Common myeloid progenitor, CD34-positive (primary cell): ENCODE measurements at regions not wholly inside any gene's neighbourhood (a gene's known extent, or its start where the extent isn't known, plus 50 kb on each side); places are given as distances from the start of the nearest gene placed in this dataset.
"Not testable (repeated sequence)": the region's sequence is repeated elsewhere in the genome, so short reads cannot be mapped to it uniquely, and the experiment has no call there.

Experiments
- CTCF ChIA-PET: fragments of 350-600 bp; sonication (Branson Sonifier 250); formaldehyde crosslinking; loops from one replicate; lab custom pipeline; 2021; ENCODE audit warnings: antibody characterized with exemption; lab: Charles Lee
- POLR2A ChIA-PET: fragments of 350-600 bp; sonication (Branson Sonifier 250); formaldehyde crosslinking; loops from one replicate; lab custom pipeline; 2021; ENCODE audit warnings: antibody characterized with exemption; lab: Charles Lee
- DNase-seq, 3 donors: peaks; one replicate each; pipeline versions ENCODE4 v3.0.0 to v3.0.0-alpha.2; 2013
- H3K27ac ChIP-seq, 2 experiments: 1 replicate in 1 of 2; 2 replicates in 1 of 2; pipeline ENCODE4 v1.7.0; 2013; ENCODE audit warnings: inconsistent platforms in 2 of 2, low read length in 2 of 2, mild to moderate bottlenecking in 2 of 2, low read depth in 1 of 2, moderate library complexity in 1 of 2; ENCODE audit not compliant: severe bottlenecking in 2 of 2, insufficient read depth in 1 of 2, poor library complexity in 1 of 2
- H3K27me3 ChIP-seq, 5 experiments: replicated peaks in 2 of 5; 1 replicate in 3 of 5; 2 replicates in 2 of 5; pipeline versions ENCODE4 v1.6.1 to v1.7.0; 2013; ENCODE audit warnings: low read length in 4 of 5, mild to moderate bottlenecking in 2 of 5, moderate library complexity in 2 of 5, inconsistent platforms in 1 of 5; ENCODE audit not compliant: insufficient read depth in 5 of 5, control insufficient read depth in 4 of 5
- H3K36me3 ChIP-seq, 4 experiments: 1 replicate in 2 of 4; 2 replicates in 2 of 4; pipeline versions ENCODE4 v1.6.1 to v1.7.0; 2013; ENCODE audit warnings: low read length in 3 of 4, control low read depth in 1 of 4, mild to moderate bottlenecking in 1 of 4; ENCODE audit not compliant: control insufficient read depth in 4 of 4, insufficient read depth in 4 of 4
- H3K4me1 ChIP-seq, 4 experiments: 1 replicate in 3 of 4; 2 replicates in 1 of 4; pipeline versions ENCODE4 v1.6.1 to v1.7.1; 2013; ENCODE audit warnings: low read length in 3 of 4, mild to moderate bottlenecking in 3 of 4, control low read depth in 1 of 4, inconsistent platforms in 1 of 4, moderate library complexity in 1 of 4; ENCODE audit not compliant: control insufficient read depth in 4 of 4, insufficient read depth in 4 of 4; ENCODE audit errors: control extremely low read depth in 1 of 4
- H3K4me3 ChIP-seq, 7 experiments: 1 replicate in 4 of 7; 2 replicates in 3 of 7; pipeline versions ENCODE4 v1.5.1 to v1.7.0; 2013; ENCODE audit warnings: mild to moderate bottlenecking in 7 of 7, low read length in 6 of 7, moderate library complexity in 6 of 7, inconsistent platforms in 2 of 7, low read depth in 2 of 7, control low read depth in 1 of 7; ENCODE audit not compliant: insufficient read depth in 4 of 7, control insufficient read depth in 1 of 7; ENCODE audit errors: extremely low read depth in 1 of 7
- H3K9me3 ChIP-seq, 5 experiments: 1 replicate in 4 of 5; 2 replicates in 1 of 5; pipeline versions ENCODE4 v1.6.1 to v1.7.1; 2013; ENCODE audit warnings: low read length in 4 of 5, mild to moderate bottlenecking in 2 of 5, inconsistent platforms in 1 of 5, low read depth in 1 of 5, moderate library complexity in 1 of 5; ENCODE audit not compliant: control insufficient read depth in 4 of 5, insufficient read depth in 2 of 5; ENCODE audit errors: control extremely low read depth in 1 of 5
- WGBS: methylation state at CpG from one replicate; pipeline ENCODE4 v1.1.5; 2013; ENCODE audit not compliant: insufficient coverage; 5-methylcytosine and 5-hydroxymethylcytosine counted together

DNA sequence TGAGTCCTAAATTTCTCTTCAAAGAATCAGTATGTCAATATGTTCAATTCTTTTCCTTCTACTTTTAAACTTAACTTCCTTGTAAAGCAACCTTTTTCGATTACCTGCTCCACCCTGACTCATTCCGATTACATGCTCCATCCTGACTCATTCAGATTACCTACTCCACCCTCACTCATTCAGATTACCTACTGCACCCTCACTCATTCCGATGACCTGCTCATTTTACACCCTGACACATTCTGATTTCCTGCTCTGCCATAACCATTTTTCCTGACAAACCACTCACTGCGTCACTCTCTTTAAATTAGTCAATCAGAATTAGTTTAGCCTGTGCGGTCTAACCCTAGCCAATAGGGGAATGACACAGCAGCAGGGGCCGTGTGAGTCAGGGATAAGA is 83.9 kb upstream of the SHISA3 start:
- POLR2A ChIA-PET, DNase-seq, CTCF ChIA-PET, H3K36me3 ChIP-seq, H3K27ac ChIP-seq, H3K4me3 ChIP-seq, H3K4me1 ChIP-seq, H3K27me3 ChIP-seq, H3K9me3 ChIP-seq: not testable (repeated sequence)
- 100% methylated on average over 6 of the region's 6 CpGs for WGBS

DNA sequence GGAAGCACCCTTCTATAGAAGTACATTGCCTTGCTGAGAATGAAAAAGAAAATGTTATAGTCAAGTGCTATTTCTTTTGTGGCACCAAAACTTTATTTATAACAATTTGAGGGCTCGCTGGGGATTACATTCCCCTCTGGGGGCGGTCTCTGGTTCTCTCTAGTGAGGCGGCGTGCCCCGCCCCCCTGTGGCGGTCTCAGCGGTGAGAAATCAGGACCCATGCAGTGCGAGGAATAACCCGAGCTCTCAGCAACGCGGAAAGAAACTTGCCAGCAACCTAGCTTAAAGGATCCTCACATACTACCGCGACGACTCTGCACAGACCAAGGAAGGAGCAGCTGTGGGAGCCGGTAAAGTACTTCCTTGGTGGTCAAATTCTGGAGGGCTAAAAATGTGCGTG is 83.4 kb upstream of the SHISA3 start:
- WGBS = 100% methylated on average over 12 of the region's 16 CpGs
- H3K4me1 ChIP-seq = no peaks in the 10 kb centered on the region

GRCh38 chr4:42315231-42315630 is 82.1 kb upstream of the SHISA3 start:
- Histone ChIP-seq H3K27ac (no peak overlapping the region), H3K36me3 (no peaks in the 10 kb centered on the region), H3K4me1 (no peaks in the 10 kb centered on the region), H3K4me3 (no peak overlapping the region), H3K27me3 (no peaks in the 10 kb centered on the region), H3K9me3 (peaks cover 0 to 5% (median 0%) of the 10 kb centered on the region in 5 experiments)
- no peak for DNase-seq
- ChIA-PET CTCF (no interaction called here), POLR2A (no interaction called here)
- WGBS = 95% methylated on average over 27 of the region's 28 CpGs

More for the DNA sequence above, 83.4 kb upstream of the SHISA3 start:
- ChIA-PET POLR2A (no interaction called here), CTCF (no interaction called here)
- no peaks in the 10 kb centered on the region for H3K36me3 ChIP-seq
- H3K27me3 ChIP-seq = no peaks in the 10 kb centered on the region
- H3K27ac ChIP-seq = no peak overlapping the region
- no peak for DNase-seq
- H3K9me3 ChIP-seq = peaks cover 0 to 5% (median 0%) of the 10 kb centered on the region in 5 experiments
- no peak overlapping the region for H3K4me3 ChIP-seq

- peaks cover 0 to 3% (median 0%) of the 10 kb centered on the region in 5 experiments for H3K9me3 ChIP-seq
- no peak for DNase-seq
- ChIA-PET CTCF (no interaction called here), POLR2A (no interaction called here)
- H3K27ac ChIP-seq = no peak overlapping the region
- H3K4me1 ChIP-seq = no peaks in the 10 kb centered on the region
- H3K4me3 ChIP-seq = no peak overlapping the region
- no peaks in the 10 kb centered on the region for H3K27me3 ChIP-seq
- WGBS = 81% methylated on average over 8 of the region's 10 CpGs
- H3K36me3 ChIP-seq = no peaks in the 10 kb centered on the region
These were observed 76.4 kb upstream of the SHISA3 start for GRCh38 chr4:42320822-42321388.

GRCh38 chr4:42326040-42326439 is 71.2 kb upstream of the SHISA3 start:
- no peak overlapping the region for H3K4me3 ChIP-seq
- no peaks in the 10 kb centered on the region for H3K36me3 ChIP-seq
- H3K27me3 ChIP-seq = no peaks in the 10 kb centered on the region
- WGBS = 89% methylated on average over 4 of the region's 5 CpGs
- ChIA-PET POLR2A (no interaction called here), CTCF (interaction anchor here (0.7 kb wide), 1 partner anchor 27 kb away, joined by 3 read pairs; no protein-coding TSS in a partner anchor)
- peaks cover 0 to 3% (median 0%) of the 10 kb centered on the region in 5 experiments for H3K9me3 ChIP-seq
- H3K4me1 ChIP-seq = no peaks in the 10 kb centered on the region
- H3K27ac ChIP-seq = no peak overlapping the region
- no peak for DNase-seq

DNA sequence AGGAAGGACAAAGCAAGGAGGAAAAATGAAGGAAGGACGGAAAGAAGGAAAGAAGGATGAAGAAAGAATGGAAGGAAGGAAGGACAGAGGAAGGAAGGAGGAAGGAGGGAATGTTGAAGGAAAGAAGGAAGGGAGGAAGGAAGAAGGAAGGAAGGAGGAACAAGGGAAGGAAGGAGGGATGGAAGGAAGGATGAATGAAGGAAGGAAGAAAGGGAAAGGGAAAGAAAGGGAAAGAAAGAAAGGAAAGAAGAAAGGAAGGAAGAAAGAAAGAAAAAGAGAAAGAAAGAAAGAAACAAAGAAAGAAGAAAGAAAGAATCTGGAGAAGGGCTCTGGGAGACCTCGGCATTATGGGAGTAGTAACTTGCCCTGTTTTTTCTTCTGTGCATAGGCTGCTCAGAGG is 70.8 kb upstream of the SHISA3 start:
- Histone ChIP-seq H3K36me3 (no peaks in the 10 kb centered on the region), H3K27ac (no peak overlapping the region), H3K4me3 (no peak overlapping the region), H3K9me3 (peaks cover 0 to 3% (median 0%) of the 10 kb centered on the region in 5 experiments), H3K27me3 (no peaks in the 10 kb centered on the region), H3K4me1 (no peaks in the 10 kb centered on the region)
- DNase-seq = no peak
- WGBS = 93% methylated on average over 2 of the region's 2 CpGs
- ChIA-PET POLR2A (no interaction called here), CTCF (no interaction called here)

DNA sequence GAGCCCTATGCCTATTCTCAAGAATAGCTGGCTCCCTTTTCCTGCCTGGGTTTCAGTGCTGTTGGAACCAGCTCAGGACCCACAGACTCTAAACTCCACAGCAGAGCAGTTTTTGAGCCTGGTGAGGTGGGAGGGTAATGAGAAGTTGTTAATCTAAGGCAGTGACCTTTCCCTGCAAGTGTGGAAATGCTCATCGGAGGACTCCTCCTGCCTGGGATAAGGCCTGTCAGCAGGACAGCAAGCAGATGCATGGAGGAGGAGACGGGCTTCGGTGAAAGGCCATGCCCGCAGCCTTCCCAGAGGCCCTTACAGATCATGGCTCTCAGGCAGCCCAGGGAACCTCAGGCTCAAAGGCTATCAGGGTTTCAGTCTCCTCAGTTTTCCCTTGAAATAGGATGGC is 70.0 kb upstream of the SHISA3 start:
- 91% methylated on average over 4 of the region's 4 CpGs for WGBS
- POLR2A ChIA-PET = no interaction called here
- CTCF ChIA-PET = no interaction called here
- H3K4me3 ChIP-seq = no peak overlapping the region
- H3K27me3 ChIP-seq = peaks cover 0 to 2% (median 0%) of the 10 kb centered on the region in 5 experiments
- no peak for DNase-seq
- no peaks in the 10 kb centered on the region for H3K4me1 ChIP-seq
- H3K27ac ChIP-seq = no peak overlapping the region
- H3K36me3 ChIP-seq = no peaks in the 10 kb centered on the region
- H3K9me3 ChIP-seq = peaks cover 0 to 3% (median 0%) of the 10 kb centered on the region in 5 experiments
